Progenitor cell of endocrine pancreas (in vitro differentiated cells): ENCODE measurements at regions not wholly inside any gene's neighbourhood (a gene's known extent, or its start where the extent isn't known, plus 50 kb on each side); places are given as distances from the start of the nearest gene placed in this dataset.

Experiments
- DNase-seq: peaks from one replicate; pipeline ENCODE4 v3.0.0; 2021; ENCODE audit warnings: low spot score; ENCODE audit not compliant: unreplicated experiment
- H3K27ac Mint-ChIP-seq: 2 replicates; pipeline ENCODE4 v1.8.0; 2021; ENCODE audit warnings: mild to moderate bottlenecking, moderate library complexity, mixed read lengths
- H3K27me3 Mint-ChIP-seq: 2 replicates; pipeline ENCODE4 v1.8.0; 2021; ENCODE audit warnings: mixed read lengths
- H3K36me3 Mint-ChIP-seq: 2 replicates; pipeline ENCODE4 v1.8.0; 2022; ENCODE audit warnings: mixed read lengths; ENCODE audit not compliant: insufficient read depth
- H3K4me1 Mint-ChIP-seq: 2 replicates; pipeline ENCODE4 v1.8.0; 2021; ENCODE audit warnings: low read depth, mixed read lengths
- H3K4me3 Mint-ChIP-seq: 2 replicates; pipeline ENCODE4 v1.8.0; 2021; ENCODE audit warnings: low read depth, mild to moderate bottlenecking, moderate library complexity, mixed read lengths
- H3K9me3 Mint-ChIP-seq: 2 replicates; pipeline ENCODE4 v1.8.0; 2021; ENCODE audit warnings: low read depth, mixed read lengths
- TF ChIP-seq, protein P1 (sequence below): fragments of 200-600 bp; sonication (generic); IDR thresholded peaks from one replicate; pipeline ENCODE4 v1.5.0; 2021; ENCODE audit warnings: antibody characterized with exemption, mild to moderate bottlenecking; ENCODE audit not compliant: unreplicated experiment

GRCh38 chr2:157179324-157180105 is 78.0 kb upstream of the GALNT5 start:
- Mint-ChIP-seq H3K27me3 (no peaks in the 10 kb centered on the region), H3K9me3 (no peaks in the 10 kb centered on the region), H3K36me3 (no peaks in the 10 kb centered on the region), H3K4me1 (peaks cover 4% of the 10 kb centered on the region), H3K27ac (no peak overlapping the region), H3K4me3 (no peak overlapping the region)
- TF ChIP-seq, protein P1, sequence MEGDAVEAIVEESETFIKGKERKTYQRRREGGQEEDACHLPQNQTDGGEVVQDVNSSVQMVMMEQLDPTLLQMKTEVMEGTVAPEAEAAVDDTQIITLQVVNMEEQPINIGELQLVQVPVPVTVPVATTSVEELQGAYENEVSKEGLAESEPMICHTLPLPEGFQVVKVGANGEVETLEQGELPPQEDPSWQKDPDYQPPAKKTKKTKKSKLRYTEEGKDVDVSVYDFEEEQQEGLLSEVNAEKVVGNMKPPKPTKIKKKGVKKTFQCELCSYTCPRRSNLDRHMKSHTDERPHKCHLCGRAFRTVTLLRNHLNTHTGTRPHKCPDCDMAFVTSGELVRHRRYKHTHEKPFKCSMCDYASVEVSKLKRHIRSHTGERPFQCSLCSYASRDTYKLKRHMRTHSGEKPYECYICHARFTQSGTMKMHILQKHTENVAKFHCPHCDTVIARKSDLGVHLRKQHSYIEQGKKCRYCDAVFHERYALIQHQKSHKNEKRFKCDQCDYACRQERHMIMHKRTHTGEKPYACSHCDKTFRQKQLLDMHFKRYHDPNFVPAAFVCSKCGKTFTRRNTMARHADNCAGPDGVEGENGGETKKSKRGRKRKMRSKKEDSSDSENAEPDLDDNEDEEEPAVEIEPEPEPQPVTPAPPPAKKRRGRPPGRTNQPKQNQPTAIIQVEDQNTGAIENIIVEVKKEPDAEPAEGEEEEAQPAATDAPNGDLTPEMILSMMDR: no peak
- DNase-seq: no peak

DNA sequence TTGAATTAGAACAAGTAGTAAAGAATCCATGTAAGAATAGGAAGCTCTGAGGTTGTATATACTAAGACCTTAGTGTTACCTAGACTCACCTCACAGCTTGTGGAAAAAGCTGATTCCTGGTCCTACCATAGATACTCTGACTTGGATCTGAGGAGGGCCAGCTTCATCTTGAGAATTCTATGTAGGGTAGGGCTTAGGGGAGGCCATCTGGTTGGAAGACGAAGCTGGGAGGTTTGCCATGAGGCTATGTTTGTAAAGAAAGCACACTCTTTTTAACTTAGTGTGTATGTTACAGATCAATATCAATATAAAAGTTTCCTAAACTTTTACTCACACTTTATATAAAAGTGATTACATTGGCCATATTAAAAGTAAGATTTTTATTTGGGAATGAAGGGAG is 77.1 kb upstream of the GALNT5 start:
- TF ChIP-seq, protein P1: no peak
- no peaks in the 10 kb centered on the region for H3K27me3 Mint-ChIP-seq
- DNase-seq: no peak
- H3K4me1 Mint-ChIP-seq: peaks cover 4% of the 10 kb centered on the region
- no peak overlapping the region for H3K4me3 Mint-ChIP-seq
- no peaks in the 10 kb centered on the region for H3K36me3 Mint-ChIP-seq
- H3K9me3 Mint-ChIP-seq: no peaks in the 10 kb centered on the region
- H3K27ac Mint-ChIP-seq: no peak overlapping the region

GRCh38 chr2:157181234-157181633 is 76.3 kb upstream of the GALNT5 start:
- no peak overlapping the region for H3K4me3 Mint-ChIP-seq
- H3K9me3 Mint-ChIP-seq: no peaks in the 10 kb centered on the region
- no peak for DNase-seq
- H3K27ac Mint-ChIP-seq: no peak overlapping the region
- TF ChIP-seq, protein P1: no peak
- no peaks in the 10 kb centered on the region for H3K27me3 Mint-ChIP-seq
- H3K36me3 Mint-ChIP-seq: no peaks in the 10 kb centered on the region
- peaks cover 4% of the 10 kb centered on the region for H3K4me1 Mint-ChIP-seq

GRCh38 chr2:157182204-157182709 is 75.2 kb upstream of the GALNT5 start:
- no peak for DNase-seq
- Mint-ChIP-seq H3K9me3 (no peaks in the 10 kb centered on the region), H3K36me3 (no peaks in the 10 kb centered on the region), H3K4me3 (no peak overlapping the region), H3K27me3 (no peaks in the 10 kb centered on the region), H3K27ac (no peak overlapping the region), H3K4me1 (peaks cover 4% of the 10 kb centered on the region)
- TF ChIP-seq, protein P1: no peak

DNA sequence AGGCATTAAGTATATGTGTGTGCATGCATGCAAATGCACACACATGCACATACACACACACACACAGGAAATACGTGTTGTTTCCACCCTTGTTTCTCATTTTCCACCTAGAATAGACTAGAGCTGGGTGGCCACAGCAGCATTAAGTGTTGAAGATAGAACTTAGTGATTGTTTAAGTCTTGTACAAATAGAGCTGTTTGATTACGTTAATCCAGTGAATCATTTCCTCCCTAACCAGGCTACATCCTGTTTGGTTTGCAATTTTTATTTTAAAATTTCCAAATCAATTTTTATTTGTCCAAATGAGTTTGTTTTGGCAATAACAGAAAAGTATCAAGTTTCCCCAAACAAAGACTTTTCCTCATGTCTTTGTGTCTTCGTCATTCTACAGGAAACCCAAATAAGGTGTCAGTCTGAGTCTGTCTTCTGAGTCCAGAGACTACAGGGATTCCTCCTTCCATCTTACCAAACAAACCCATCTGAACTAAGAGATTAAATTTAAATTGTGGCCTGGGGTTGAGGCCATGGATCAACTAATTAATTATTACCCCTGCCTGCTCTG is 74.6 kb upstream of the GALNT5 start:
- H3K27me3 Mint-ChIP-seq: no peaks in the 10 kb centered on the region
- DNase-seq: no peak
- H3K36me3 Mint-ChIP-seq: no peaks in the 10 kb centered on the region
- no peaks in the 10 kb centered on the region for H3K9me3 Mint-ChIP-seq
- TF ChIP-seq, protein P1: no peak
- H3K4me3 Mint-ChIP-seq: no peak overlapping the region
- H3K4me1 Mint-ChIP-seq: peaks cover 4% of the 10 kb centered on the region
- no peak overlapping the region for H3K27ac Mint-ChIP-seq
